Gastrocnemius medialis (tissue), 4 donors: ENCODE measurements at regions not wholly inside any gene's neighbourhood (a gene's known extent, or its start where the extent isn't known, plus 50 kb on each side); places are given as distances from the start of the nearest gene placed in this dataset.
A peak's percentile ranks its signal among the peaks of the same experiment; 100 is the strongest.

ENCODE experiments used
- ATAC-seq, 2 donors: fragments of 150-250 bp; one replicate each; pipeline ENCODE4 v1.9.1; 2016
- DNase-seq, 2 donors: peaks; one replicate each; pipeline ENCODE4 v3.0.0-alpha.2; 2019
- H3K27ac ChIP-seq, 4 donors: fragments of 200-600 bp; sonication (generic); 1 replicate in 1 of 4; 2 replicates in 3 of 4; pipeline ENCODE4 v1.5.1; 2016 to 2018; ENCODE audit warnings: mild to moderate bottlenecking in 2 of 4, moderate library complexity in 1 of 4
- H3K27me3 ChIP-seq, 3 donors: fragments of 200-600 bp; sonication (generic) in 2 of 3; 1 replicate in 1 of 3; 2 replicates in 2 of 3; pipeline versions ENCODE4 v1.5.1 to v1.6.0; 2016 to 2019; ENCODE audit warnings: mild to moderate bottlenecking in 1 of 3, moderate library complexity in 1 of 3
- H3K36me3 ChIP-seq, 2 donors: fragments of 200-600 bp; sonication (generic) in 1 of 2; one replicate each; pipeline ENCODE4 v1.5.1; 2017 to 2018
- H3K4me1 ChIP-seq, 2 donors: fragments of 200-600 bp; sonication (generic) in 1 of 2; one replicate each; pipeline ENCODE4 v1.5.1; 2016 to 2017; ENCODE audit warnings: mild to moderate bottlenecking in 2 of 2
- H3K4me3 ChIP-seq, 4 donors: fragments of 200-600 bp; sonication (generic) in 3 of 4; 1 replicate in 1 of 4; 2 replicates in 3 of 4; pipeline ENCODE4 v1.5.1; 2016 to 2019; ENCODE audit warnings: mild to moderate bottlenecking in 2 of 4
- H3K9me3 ChIP-seq, 3 donors: fragments of 200-600 bp; sonication (generic) in 2 of 3; 1 replicate in 1 of 3; 2 replicates in 2 of 3; pipeline ENCODE4 v1.5.1; 2016 to 2019
- CTCF ChIP-seq, 5 experiments: fragments of 450-650 bp in 3 of 5; fragments of 200-600 bp in 2 of 5; sonication (generic) in 2 of 5; IDR thresholded peaks in 4 of 5; conservative IDR thresholded peaks in 1 of 5; 1 replicate in 4 of 5; 2 replicates in 1 of 5; pipeline ENCODE4 v1.5.1; 2016 to 2019; ENCODE audit warnings: antibody characterized with exemption in 5 of 5, mild to moderate bottlenecking in 3 of 5, moderate library complexity in 3 of 5
- POLR2A ChIP-seq, 2 donors: fragments of 450-650 bp; IDR thresholded peaks; one replicate each; pipeline ENCODE4 v1.6.1; 2017; ENCODE audit warnings: antibody characterized with exemption in 2 of 2, mild to moderate bottlenecking in 2 of 2, moderate library complexity in 2 of 2
- in situ Hi-C, 4 donors: fragments of 200-750 bp; cut with MboI; loops; one replicate each; pipeline versions ENCODE4 v1.15.0 to v1.8.0; 2017; ENCODE audit warnings: low sequenced_read_pairs in 4 of 4
- intact Hi-C: fragments of 100-400 bp; cut with DNase I; formaldehyde crosslinking; loops from one replicate; pipeline ENCODE4 v1.15.1; 2023; ENCODE audit warnings: low total_unique reads

GRCh38 chr18:2337552-2338141 is 233.7 kb downstream of the METTL4 start:
- in situ Hi-C loops, result loop anchor here in 1 of 4 donors (25.0 kb wide), 1 partner anchor 200 kb away; no protein-coding TSS in a partner anchor

DNA sequence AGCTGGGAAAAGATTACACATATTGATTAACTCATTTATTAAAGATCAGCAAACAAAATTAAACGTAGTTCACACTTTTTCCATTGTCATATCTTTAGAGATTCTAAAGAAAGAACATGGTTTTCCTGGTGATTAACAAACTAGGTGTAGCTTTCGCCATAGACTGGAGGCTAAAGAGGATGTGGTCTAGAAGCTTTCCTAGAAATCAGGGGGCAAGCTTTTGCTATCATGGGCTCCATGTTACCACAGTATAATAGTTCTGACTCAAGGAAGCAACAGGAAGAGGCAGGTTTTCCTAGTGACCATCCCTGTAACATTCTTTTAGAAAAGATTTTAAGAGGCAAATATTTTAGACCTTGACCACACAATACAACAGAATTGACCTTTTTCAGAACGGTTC is 232.7 kb downstream of the METTL4 start:
- Histone ChIP-seq H3K9me3 (no peaks in the 10 kb centered on the region), H3K36me3 (no peaks in the 10 kb centered on the region), H3K27ac (no peak overlapping the region), H3K4me3 (no peak overlapping the region), H3K27me3 (no peaks in the 10 kb centered on the region), H3K4me1 (no peaks in the 10 kb centered on the region)
- ATAC-seq (no peak), DNase-seq (no peak)
- TF ChIP-seq POLR2A (IDR thresholded peaks at IDR 0.05) (no peak), CTCF (IDR thresholded peaks at IDR 0.05 in 4 of 5, conservative IDR thresholded peaks at IDR 0.05 in 1 of 5) (no peak)
- intact Hi-C loops, result loop anchor here (5.0 kb wide), 1 partner anchor 209 kb away; no protein-coding TSS in a partner anchor
- in situ Hi-C loops, result loop anchor here in 1 of 4 donors (25.0 kb wide), 1 partner anchor 199 kb away; no protein-coding TSS in a partner anchor

More at GRCh38 chr18:2337552-2338141, 233.7 kb downstream of the METTL4 start:
- Histone ChIP-seq H3K4me1 (no peaks in the 10 kb centered on the region), H3K4me3 (no peak overlapping the region), H3K9me3 (no peaks in the 10 kb centered on the region), H3K27me3 (no peaks in the 10 kb centered on the region), H3K36me3 (no peaks in the 10 kb centered on the region), H3K27ac (no peak overlapping the region)
- intact Hi-C loops, result loop anchor here (5.0 kb wide), 1 partner anchor 210 kb away; no protein-coding TSS in a partner anchor
- TF ChIP-seq POLR2A (IDR thresholded peaks at IDR 0.05), result no peak
- TF ChIP-seq CTCF (IDR thresholded peaks at IDR 0.05 in 4 of 5, conservative IDR thresholded peaks at IDR 0.05 in 1 of 5), result peak in 2 of 5 experiments; percentile 17 to 36
- DNase-seq (no peak), ATAC-seq (no peak)

DNA sequence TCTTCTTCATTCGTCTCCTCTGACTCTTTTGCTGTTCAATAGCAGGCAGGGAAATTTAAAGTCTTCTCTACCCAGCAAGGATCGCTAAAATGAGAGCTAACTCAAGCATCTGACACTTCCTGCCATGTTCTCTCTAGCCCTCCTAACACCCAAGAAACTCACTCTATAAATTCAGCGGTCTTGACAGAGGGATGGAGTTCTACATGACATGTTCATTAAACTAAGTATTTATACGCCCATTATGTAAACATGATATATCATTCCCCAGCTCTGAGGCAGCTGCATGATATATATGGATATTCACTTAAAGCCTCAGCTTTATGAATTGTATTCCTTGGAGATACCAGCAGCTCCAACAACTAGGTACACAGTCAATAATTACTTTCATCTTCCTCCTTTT is 231.0 kb downstream of the METTL4 start:
- Histone ChIP-seq H3K4me3 (no peak overlapping the region), H3K27me3 (no peaks in the 10 kb centered on the region), H3K9me3 (no peaks in the 10 kb centered on the region), H3K4me1 (no peaks in the 10 kb centered on the region), H3K36me3 (no peaks in the 10 kb centered on the region), H3K27ac (no peak overlapping the region)
- TF ChIP-seq POLR2A (IDR thresholded peaks at IDR 0.05), result no peak
- TF ChIP-seq CTCF (IDR thresholded peaks at IDR 0.05 in 4 of 5, conservative IDR thresholded peaks at IDR 0.05 in 1 of 5), result no peak
- in situ Hi-C loops, result loop anchor here in 1 of 4 donors (25.0 kb wide), 1 partner anchor 197 kb away; no protein-coding TSS in a partner anchor
- DNase-seq (no peak), ATAC-seq (no peak)
- intact Hi-C loops, result no loop called here

GRCh38 chr18:2348003-2348402 is 223.3 kb downstream of the METTL4 start:
- no peak for DNase-seq
- no peak overlapping the region for H3K4me3 ChIP-seq
- in situ Hi-C loops, result loop anchor here in 1 of 4 donors (25.0 kb wide), 1 partner anchor 189 kb away; no protein-coding TSS in a partner anchor
- no peak overlapping the region for H3K27ac ChIP-seq
- H3K36me3 ChIP-seq, result no peaks in the 10 kb centered on the region
- no peak for TF ChIP-seq POLR2A (IDR thresholded peaks at IDR 0.05)
- TF ChIP-seq CTCF (IDR thresholded peaks at IDR 0.05 in 4 of 5, conservative IDR thresholded peaks at IDR 0.05 in 1 of 5), result no peak
- intact Hi-C loops, result no loop called here
- no peak for ATAC-seq
- H3K4me1 ChIP-seq, result no peaks in the 10 kb centered on the region
- H3K27me3 ChIP-seq, result no peaks in the 10 kb centered on the region
- no peaks in the 10 kb centered on the region for H3K9me3 ChIP-seq
